LNCAP (cell line): ENCODE measurements at regions not wholly inside any gene's neighbourhood (a gene's known extent, or its start where the extent isn't known, plus 50 kb on each side); places are given as distances from the start of the nearest gene placed in this dataset.

Source experiments
- CTCF ChIP-seq: fragments of 450-650 bp; IDR thresholded peaks from 2 replicates; pipeline ENCODE4 v1.5.1; 2017; ENCODE audit warnings: mild to moderate bottlenecking

- TF ChIP-seq CTCF = no peak
Measured at GRCh38 chr2:19009510-19009909, 348.9 kb downstream of the OSR1 start.

GRCh38 chr2:19003554-19003953 is 354.9 kb downstream of the OSR1 start:
- no peak for TF ChIP-seq CTCF

- TF ChIP-seq CTCF = no peak
Measured at GRCh38 chr2:19000776-19001175, 357.6 kb downstream of the OSR1 start.

GRCh38 chr2:18999198-18999597 is 359.2 kb downstream of the OSR1 start:
- no peak for TF ChIP-seq CTCF

- TF ChIP-seq CTCF = no peak
Measured at GRCh38 chr2:18998491-18998890, 359.9 kb downstream of the OSR1 start.

GRCh38 chr2:18993756-18994338 is 364.6 kb downstream of the OSR1 start:
- no peak for TF ChIP-seq CTCF

- TF ChIP-seq CTCF = no peak
Measured at GRCh38 chr2:18991177-18992168, 366.9 kb downstream of the OSR1 start.
